Osteocyte (in vitro differentiated cells): ENCODE measurements at regions not wholly inside any gene's neighbourhood (a gene's known extent, or its start where the extent isn't known, plus 50 kb on each side); places are given as distances from the start of the nearest gene placed in this dataset.

ENCODE experiments used
- DNase-seq: peaks from one replicate; pipeline ENCODE4 v3.0.0; 2021; ENCODE audit warnings: mixed read lengths; ENCODE audit not compliant: unreplicated experiment; ENCODE audit errors: extremely low spot score
- H3K27ac Mint-ChIP-seq: one replicate; pipeline ENCODE4 v1.8.0; 2021; ENCODE audit warnings: mild to moderate bottlenecking, mixed read lengths; ENCODE audit not compliant: unreplicated experiment
- H3K27me3 Mint-ChIP-seq: one replicate; pipeline ENCODE4 v1.8.0; 2021; ENCODE audit warnings: mixed read lengths; ENCODE audit not compliant: unreplicated experiment
- H3K36me3 Mint-ChIP-seq: one replicate; pipeline ENCODE4 v1.8.0; 2021; ENCODE audit warnings: mixed read lengths; ENCODE audit not compliant: unreplicated experiment
- H3K4me1 Mint-ChIP-seq: one replicate; pipeline ENCODE4 v1.8.0; 2021; ENCODE audit warnings: mixed read lengths; ENCODE audit not compliant: unreplicated experiment
- H3K4me3 Mint-ChIP-seq: one replicate; pipeline ENCODE4 v1.8.0; 2021; ENCODE audit warnings: mild to moderate bottlenecking, moderate library complexity, mixed read lengths; ENCODE audit not compliant: unreplicated experiment
- H3K9me3 Mint-ChIP-seq: one replicate; pipeline ENCODE4 v1.8.0; 2021; ENCODE audit warnings: mixed read lengths; ENCODE audit not compliant: unreplicated experiment
- TF ChIP-seq, protein P1 (sequence below): fragments of 200-600 bp; sonication (generic); IDR thresholded peaks from 2 replicates; pipeline ENCODE4 v1.5.0; 2021; ENCODE audit warnings: antibody characterized with exemption, mild to moderate bottlenecking, moderate library complexity

DNA sequence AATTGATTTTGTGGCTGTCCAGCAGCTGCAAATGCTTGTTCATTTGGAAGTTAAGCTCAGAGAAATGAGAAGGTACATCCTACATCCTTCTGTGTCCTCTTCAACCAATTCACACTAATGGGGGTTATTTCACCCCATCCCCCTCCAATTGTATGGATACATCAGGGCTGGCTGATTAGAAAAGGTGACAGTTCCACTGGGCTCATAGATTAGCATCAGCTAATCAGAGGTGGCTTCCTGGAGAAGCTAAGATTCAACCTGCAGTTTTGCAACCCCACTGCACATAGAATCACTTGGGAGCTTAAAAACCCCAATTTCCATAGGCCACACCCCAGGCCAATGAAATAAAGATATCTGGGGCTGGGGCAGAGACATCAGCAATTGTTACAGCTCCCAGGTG, 217.7 kb upstream of the TLE3 start:
- peaks cover 46% of the 10 kb centered on the region for H3K27me3 Mint-ChIP-seq
- no peak overlapping the region for H3K4me3 Mint-ChIP-seq
- H3K36me3 Mint-ChIP-seq, result no peaks in the 10 kb centered on the region
- no peaks in the 10 kb centered on the region for H3K9me3 Mint-ChIP-seq
- H3K4me1 Mint-ChIP-seq, result peaks cover 5% of the 10 kb centered on the region
- H3K27ac Mint-ChIP-seq, result no peak overlapping the region
- DNase-seq, result no peak
- TF ChIP-seq, protein P1, sequence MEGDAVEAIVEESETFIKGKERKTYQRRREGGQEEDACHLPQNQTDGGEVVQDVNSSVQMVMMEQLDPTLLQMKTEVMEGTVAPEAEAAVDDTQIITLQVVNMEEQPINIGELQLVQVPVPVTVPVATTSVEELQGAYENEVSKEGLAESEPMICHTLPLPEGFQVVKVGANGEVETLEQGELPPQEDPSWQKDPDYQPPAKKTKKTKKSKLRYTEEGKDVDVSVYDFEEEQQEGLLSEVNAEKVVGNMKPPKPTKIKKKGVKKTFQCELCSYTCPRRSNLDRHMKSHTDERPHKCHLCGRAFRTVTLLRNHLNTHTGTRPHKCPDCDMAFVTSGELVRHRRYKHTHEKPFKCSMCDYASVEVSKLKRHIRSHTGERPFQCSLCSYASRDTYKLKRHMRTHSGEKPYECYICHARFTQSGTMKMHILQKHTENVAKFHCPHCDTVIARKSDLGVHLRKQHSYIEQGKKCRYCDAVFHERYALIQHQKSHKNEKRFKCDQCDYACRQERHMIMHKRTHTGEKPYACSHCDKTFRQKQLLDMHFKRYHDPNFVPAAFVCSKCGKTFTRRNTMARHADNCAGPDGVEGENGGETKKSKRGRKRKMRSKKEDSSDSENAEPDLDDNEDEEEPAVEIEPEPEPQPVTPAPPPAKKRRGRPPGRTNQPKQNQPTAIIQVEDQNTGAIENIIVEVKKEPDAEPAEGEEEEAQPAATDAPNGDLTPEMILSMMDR, result no peak

DNA sequence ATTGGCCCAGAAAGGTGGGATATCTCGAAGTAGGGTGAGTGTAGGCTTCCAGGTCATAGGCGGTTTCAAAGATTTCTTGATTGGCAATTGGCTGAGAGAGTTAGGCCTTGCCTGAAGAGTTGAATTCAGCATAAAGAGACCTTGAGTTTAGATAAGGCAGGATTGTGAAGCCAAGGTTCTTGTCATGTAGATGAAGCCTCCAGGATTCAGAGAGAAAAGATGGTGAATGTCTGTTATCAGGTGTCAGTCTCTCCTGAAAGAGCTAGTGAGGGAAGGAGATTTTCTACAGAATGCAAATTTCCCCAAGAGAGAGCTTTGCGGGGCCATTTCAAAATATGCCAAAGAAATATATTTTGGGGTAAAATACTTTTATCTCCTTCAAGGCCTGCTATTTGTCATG, 217.0 kb upstream of the TLE3 start:
- TF ChIP-seq, protein P1, result no peak
- peaks cover 44% of the 10 kb centered on the region for H3K27me3 Mint-ChIP-seq
- H3K4me1 Mint-ChIP-seq, result peaks cover 5% of the 10 kb centered on the region
- H3K36me3 Mint-ChIP-seq, result no peaks in the 10 kb centered on the region
- DNase-seq, result no peak
- H3K4me3 Mint-ChIP-seq, result no peak overlapping the region
- H3K9me3 Mint-ChIP-seq, result no peaks in the 10 kb centered on the region
- H3K27ac Mint-ChIP-seq, result no peak overlapping the region

DNA sequence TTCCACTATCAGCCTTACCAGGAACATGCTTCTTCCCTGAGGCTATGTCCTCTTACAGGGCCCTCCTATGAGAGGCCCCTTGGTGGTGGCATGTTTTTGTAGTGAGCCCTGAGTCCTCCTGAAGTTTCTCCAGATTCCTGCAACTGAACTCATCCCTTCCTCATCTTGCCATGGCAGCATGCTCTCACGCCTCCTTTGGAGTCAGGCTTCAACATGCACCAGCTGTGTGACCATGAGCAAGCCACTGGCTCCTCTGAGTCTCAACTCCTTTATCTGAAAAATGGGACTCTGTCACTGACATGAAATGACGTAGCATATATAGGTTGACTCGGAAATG, 216.3 kb upstream of the TLE3 start:
- Mint-ChIP-seq H3K4me3 (no peak overlapping the region), H3K9me3 (no peaks in the 10 kb centered on the region), H3K36me3 (no peaks in the 10 kb centered on the region), H3K4me1 (peaks cover 2% of the 10 kb centered on the region), H3K27me3 (peaks cover 44% of the 10 kb centered on the region), H3K27ac (no peak overlapping the region)
- TF ChIP-seq, protein P1, result no peak
- DNase-seq, result peak; percentile 54

DNA sequence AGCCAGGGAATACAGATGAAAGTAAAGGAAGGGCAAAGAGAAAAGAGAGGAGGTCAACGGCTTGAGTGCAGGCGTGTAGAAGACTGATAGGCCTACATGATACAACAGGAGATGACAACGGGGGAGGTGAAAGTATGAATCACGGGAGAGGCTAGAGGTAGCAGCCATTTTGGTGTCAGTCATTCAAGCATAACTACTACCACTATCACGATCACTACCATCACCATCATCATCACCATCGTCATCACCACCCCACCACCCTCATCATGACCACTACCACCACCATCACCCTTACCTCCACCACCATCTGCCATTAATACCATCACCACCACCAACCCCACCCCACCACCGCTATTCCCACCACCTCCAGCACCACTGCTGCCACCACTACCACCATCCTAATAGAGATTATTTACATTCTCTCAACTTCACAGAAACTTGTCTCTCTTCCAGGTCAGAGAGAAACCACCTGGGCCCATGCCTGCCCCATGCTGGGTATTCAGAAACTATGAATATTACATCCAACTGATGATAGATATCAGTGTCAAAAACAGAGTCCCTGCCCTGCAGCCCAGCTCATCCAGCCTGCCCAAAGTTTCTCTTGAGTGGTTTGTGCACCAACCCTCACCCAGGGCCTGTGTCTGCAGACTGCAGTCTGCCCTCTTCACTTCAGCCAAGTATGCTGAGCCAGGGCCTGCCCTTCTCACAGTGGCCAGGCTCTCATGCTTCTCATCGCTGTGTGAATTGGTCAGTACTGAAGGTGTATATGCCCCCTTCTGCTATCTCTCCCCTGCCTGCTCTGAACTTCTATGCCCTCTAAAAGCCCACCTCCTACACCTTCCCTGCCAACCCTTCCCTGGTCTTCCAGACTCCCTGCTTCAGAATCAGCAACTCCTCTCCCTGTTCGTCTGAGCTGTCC, 215.6 kb upstream of the TLE3 start:
- Mint-ChIP-seq H3K36me3 (no peaks in the 10 kb centered on the region), H3K9me3 (no peaks in the 10 kb centered on the region), H3K27me3 (peaks cover 46% of the 10 kb centered on the region), H3K4me3 (no peak overlapping the region), H3K27ac (no peak overlapping the region), H3K4me1 (no peaks in the 10 kb centered on the region)
- DNase-seq, result no peak
- TF ChIP-seq, protein P1, result no peak

DNA sequence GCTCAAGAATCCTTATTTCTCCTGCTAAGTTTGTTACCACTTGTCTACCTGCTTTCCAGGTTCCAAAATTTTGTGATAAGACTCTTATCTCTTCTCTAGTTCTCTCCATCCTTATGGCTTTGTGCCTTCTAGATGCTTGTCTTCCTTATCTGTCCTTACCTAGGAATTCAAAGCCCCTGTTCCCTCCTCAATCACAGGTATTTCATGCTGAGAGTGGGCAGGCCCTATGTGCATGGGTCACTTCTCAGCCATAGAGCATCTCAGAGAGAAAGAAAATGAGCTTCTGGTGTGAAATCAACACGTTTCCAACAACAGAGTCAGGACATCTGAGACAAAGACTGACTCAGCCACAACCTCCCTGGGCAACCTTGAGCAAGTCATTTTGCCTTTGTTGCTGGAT, 214.1 kb upstream of the TLE3 start:
- Mint-ChIP-seq H3K9me3 (no peaks in the 10 kb centered on the region), H3K4me3 (no peak overlapping the region), H3K4me1 (no peaks in the 10 kb centered on the region), H3K27ac (no peak overlapping the region), H3K36me3 (no peaks in the 10 kb centered on the region), H3K27me3 (peaks cover 47% of the 10 kb centered on the region)
- no peak for DNase-seq
- TF ChIP-seq, protein P1, result no peak
